HCT116 (cell line): ENCODE measurements at regions not wholly inside any gene's neighbourhood (a gene's known extent, or its start where the extent isn't known, plus 50 kb on each side); places are given as distances from the start of the nearest gene placed in this dataset.

Source experiments
- ATF3 ChIP-seq: IDR thresholded peaks from 2 replicates; pipeline ENCODE4 v1.6.1; 2012
- CEBPB ChIP-seq: IDR thresholded peaks from 2 replicates; pipeline ENCODE4 v1.6.1; 2012; ENCODE audit warnings: low read depth
- EGR1 ChIP-seq: IDR thresholded peaks from 2 replicates; pipeline ENCODE4 v1.6.1; 2012; ENCODE audit warnings: low read depth
- EZH2 ChIP-seq: fragments of 200-600 bp; sonication (generic); IDR thresholded peaks from 2 replicates; pipeline ENCODE4 v1.6.1; 2017; ENCODE audit warnings: antibody characterized with exemption, mixed run types
- EZH2phosphoT487 ChIP-seq: fragments of 200-600 bp; IDR thresholded peaks from 2 replicates; pipeline ENCODE4 v1.6.1; 2018; ENCODE audit warnings: antibody characterized with exemption, borderline replicate concordance
- JUND ChIP-seq: IDR thresholded peaks from 2 replicates; pipeline ENCODE4 v1.6.1; 2012
- POLR2A ChIP-seq: IDR thresholded peaks from 2 replicates; pipeline ENCODE4 v1.7.0; 2011; ENCODE audit warnings: borderline replicate concordance; ENCODE audit not compliant: insufficient read depth, insufficient read length; ENCODE audit errors: extremely low read depth
- POLR2AphosphoS5 ChIP-seq: IDR thresholded peaks from 2 replicates; pipeline ENCODE4 v1.6.1; 2011; ENCODE audit warnings: mild to moderate bottlenecking, low read depth, low read length, moderate library complexity
- RAD21 ChIP-seq: IDR thresholded peaks from 2 replicates; pipeline ENCODE4 v1.6.1; 2012; ENCODE audit warnings: low read depth, mild to moderate bottlenecking
- YY1 ChIP-seq: IDR thresholded peaks from 2 replicates; pipeline ENCODE4 v1.6.1; 2011; ENCODE audit warnings: low read length, low read depth, moderate library complexity, mild to moderate bottlenecking; ENCODE audit not compliant: insufficient replicate concordance; ENCODE audit errors: extremely low read depth
- ZNF274 ChIP-seq: fragments of 200-500 bp; sonication (Bioruptor generic); IDR thresholded peaks from 2 replicates; pipeline ENCODE4 v1.6.1; 2014; ENCODE audit warnings: mild to moderate bottlenecking, low read depth, low read length, inconsistent platforms
- TF ChIP-seq, protein P1 (sequence below), 3 experiments: fragments of 200-600 bp in 1 of 3; sonication (generic) in 1 of 3; IDR thresholded peaks in 2 of 3; conservative IDR thresholded peaks in 1 of 3; 2 replicates each; pipeline ENCODE4 v1.5.1; 2012 to 2017; ENCODE audit warnings: low read depth in 2 of 3, low read length in 2 of 3, antibody characterized with exemption in 1 of 3, borderline replicate concordance in 1 of 3, control low read depth in 1 of 3, mild to moderate bottlenecking in 1 of 3, mixed read lengths in 1 of 3, mixed run types in 1 of 3, moderate library complexity in 1 of 3; ENCODE audit not compliant: insufficient read depth in 1 of 3
- TF ChIP-seq, protein P2 (sequence below): IDR thresholded peaks from 2 replicates; pipeline ENCODE4 v1.6.1; 2012

DNA sequence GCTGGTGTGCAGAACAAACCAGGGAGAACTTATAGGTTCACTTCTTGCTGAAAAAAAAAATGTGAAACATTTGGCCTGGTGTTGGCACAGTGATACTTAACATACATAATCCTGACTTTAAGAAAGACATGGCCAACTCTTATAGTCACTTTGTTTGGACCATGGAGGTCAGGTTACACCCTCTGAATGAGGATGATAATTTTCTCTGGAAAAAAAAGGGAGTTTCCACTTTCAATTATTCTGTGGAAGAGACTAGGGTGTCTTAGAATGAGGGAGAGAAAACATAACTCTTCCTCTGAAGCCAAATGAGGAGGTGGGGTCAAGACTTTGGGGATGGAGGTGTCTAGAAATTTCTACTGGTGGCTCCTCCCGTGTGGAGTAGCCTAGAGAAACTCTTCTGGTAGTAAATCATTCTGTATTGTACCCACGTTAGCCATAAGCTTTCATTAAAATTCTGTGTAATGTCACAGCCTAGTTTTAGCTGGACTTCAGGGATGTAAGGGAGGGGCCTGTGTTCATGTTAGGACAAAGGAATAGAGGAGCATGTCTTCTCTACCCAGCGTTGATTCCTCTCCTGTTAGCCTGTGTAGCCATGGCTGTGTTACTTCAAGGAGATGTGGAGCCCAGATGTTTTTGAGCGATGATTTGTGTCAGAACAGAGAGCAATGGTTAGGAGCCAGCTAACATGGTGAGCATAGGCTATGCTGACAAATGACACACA lies 328.3 kb downstream of the GPAT3 start:
- no peak for TF ChIP-seq POLR2A
- TF ChIP-seq, protein P1, sequence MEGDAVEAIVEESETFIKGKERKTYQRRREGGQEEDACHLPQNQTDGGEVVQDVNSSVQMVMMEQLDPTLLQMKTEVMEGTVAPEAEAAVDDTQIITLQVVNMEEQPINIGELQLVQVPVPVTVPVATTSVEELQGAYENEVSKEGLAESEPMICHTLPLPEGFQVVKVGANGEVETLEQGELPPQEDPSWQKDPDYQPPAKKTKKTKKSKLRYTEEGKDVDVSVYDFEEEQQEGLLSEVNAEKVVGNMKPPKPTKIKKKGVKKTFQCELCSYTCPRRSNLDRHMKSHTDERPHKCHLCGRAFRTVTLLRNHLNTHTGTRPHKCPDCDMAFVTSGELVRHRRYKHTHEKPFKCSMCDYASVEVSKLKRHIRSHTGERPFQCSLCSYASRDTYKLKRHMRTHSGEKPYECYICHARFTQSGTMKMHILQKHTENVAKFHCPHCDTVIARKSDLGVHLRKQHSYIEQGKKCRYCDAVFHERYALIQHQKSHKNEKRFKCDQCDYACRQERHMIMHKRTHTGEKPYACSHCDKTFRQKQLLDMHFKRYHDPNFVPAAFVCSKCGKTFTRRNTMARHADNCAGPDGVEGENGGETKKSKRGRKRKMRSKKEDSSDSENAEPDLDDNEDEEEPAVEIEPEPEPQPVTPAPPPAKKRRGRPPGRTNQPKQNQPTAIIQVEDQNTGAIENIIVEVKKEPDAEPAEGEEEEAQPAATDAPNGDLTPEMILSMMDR (IDR thresholded peaks at IDR 0.05 in 2 of 3, conservative IDR thresholded peaks at IDR 0.05 in 1 of 3; ENCODE audit: borderline replicate concordance in 1 of 3, insufficient read depth in 1 of 3, low read depth in 2 of 3, low read length in 2 of 3) = no peak
- TF ChIP-seq EZH2 = no peak
- no peak for TF ChIP-seq ZNF274
- no peak for TF ChIP-seq CEBPB
- no peak for TF ChIP-seq RAD21
- TF ChIP-seq POLR2AphosphoS5 = no peak
- no peak for TF ChIP-seq YY1
- TF ChIP-seq ATF3 = no peak
- TF ChIP-seq, protein P2, sequence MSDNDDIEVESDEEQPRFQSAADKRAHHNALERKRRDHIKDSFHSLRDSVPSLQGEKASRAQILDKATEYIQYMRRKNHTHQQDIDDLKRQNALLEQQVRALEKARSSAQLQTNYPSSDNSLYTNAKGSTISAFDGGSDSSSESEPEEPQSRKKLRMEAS = no peak
- TF ChIP-seq EZH2phosphoT487 = no peak
- TF ChIP-seq JUND = no peak
- no peak for TF ChIP-seq EGR1
